ENCODE measurements at regions not wholly inside any gene's neighbourhood (a gene's known extent, or its start where the extent isn't known, plus 50 kb on each side); places are given as distances from the start of the nearest gene placed in this dataset.

DNA sequence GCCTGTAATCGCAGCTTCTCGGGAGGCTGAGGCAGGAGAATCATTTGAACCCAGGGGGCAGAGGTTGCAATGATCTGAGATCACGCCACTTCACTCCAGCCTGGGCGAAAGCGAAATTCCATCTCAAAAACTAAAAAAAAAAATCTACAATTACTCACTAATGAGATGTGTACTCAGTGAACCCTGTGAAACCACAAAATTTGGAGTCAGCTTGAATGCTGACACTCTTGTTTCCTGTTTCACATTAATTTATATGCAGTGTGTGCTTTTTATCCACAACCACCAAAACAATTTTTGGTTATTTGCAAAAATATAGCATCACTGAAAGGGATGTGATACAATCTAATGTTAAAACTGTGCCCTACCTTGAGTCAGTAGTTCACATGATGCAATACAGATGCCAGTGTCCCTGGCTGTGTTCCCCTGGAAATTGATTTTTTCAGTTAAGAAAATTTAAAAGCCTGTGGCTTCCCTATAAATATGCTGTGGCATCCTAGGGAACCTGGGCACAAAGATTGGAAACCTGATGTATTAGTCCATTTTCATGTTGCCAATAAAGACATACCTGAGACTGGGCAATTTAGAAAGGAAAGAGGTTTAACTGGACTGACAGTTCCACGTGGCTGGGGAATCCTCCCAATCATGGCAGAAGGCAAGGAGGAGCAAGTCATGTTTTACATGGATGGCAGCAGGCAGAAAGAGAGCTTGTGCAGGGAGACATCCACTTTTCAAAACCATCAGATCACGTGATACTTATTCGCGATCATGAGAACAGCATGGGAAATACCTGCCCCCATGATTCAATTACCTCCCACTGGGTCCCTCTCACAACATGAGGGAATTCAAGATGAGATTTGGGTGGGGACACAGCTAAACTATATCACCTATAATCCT is 337.5 kb upstream of the NT5C1B start:
- Histone ChIP-seq H3K27ac (ENCODE audit: control insufficient read depth, insufficient read depth, low read length) (no peak overlapping the region), H3K36me3 (ENCODE audit: control insufficient read depth in 2 of 2, extremely low read depth in 1 of 2, insufficient read depth in 2 of 2, low read length in 2 of 2) (no peaks in the 10 kb centered on the region)

DNA sequence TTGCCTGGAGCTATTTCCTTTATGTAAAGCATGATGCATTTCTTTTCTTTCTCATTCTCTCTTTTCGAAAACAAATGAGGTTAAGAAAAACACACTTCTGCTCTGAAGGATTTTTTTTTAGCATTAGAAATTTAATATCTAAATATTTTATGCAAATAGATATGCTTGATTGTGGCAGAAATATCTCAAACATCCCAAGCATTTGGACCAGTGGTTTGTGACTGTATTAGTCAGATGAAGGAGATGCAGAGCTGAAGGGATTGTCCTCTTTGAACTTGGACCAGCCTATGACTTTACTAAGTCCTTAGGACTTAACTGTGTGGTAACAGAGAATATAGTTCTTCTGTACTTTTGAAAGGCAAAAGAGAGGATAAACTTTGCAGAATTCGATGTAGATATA is 335.9 kb upstream of the NT5C1B start:
- dilution Hi-C loops (cut with MboI; ENCODE audit: extremely low pct_ligation_motif_present, low sequenced_read_pairs): no loop called here
- H3K9me3 ChIP-seq (ENCODE audit: control insufficient read depth, low read depth, low read length): no peaks in the 10 kb centered on the region
- DNase-seq (ENCODE audit: low read depth, low spot score) (no peak), FAIRE-seq (peak; percentile 76)
- H2AFZ ChIP-seq (ENCODE audit: control insufficient read depth, low read length): no peak overlapping the region
- H3K4me3 ChIP-seq (ENCODE audit: control insufficient read depth in 2 of 3, extremely low read depth in 1 of 3, insufficient read depth in 2 of 3, low read depth in 1 of 3, low read length in 3 of 3): no peak overlapping the region
- H3K4me1 ChIP-seq (ENCODE audit: control insufficient read depth, extremely low read depth, insufficient read depth, low read length): no peaks in the 10 kb centered on the region
- H3K4me2 ChIP-seq (ENCODE audit: control insufficient read depth, extremely low read depth, insufficient read depth, low read depth, low read length): no peak overlapping the region
- H3K36me3 ChIP-seq (ENCODE audit: control insufficient read depth in 2 of 2, extremely low read depth in 1 of 2, insufficient read depth in 2 of 2, low read length in 2 of 2): no peaks in the 10 kb centered on the region
- no peak for TF ChIP-seq EZH2 (IDR thresholded peaks at IDR 0.05; ENCODE audit: low read length)
- TF ChIP-seq, protein P1, sequence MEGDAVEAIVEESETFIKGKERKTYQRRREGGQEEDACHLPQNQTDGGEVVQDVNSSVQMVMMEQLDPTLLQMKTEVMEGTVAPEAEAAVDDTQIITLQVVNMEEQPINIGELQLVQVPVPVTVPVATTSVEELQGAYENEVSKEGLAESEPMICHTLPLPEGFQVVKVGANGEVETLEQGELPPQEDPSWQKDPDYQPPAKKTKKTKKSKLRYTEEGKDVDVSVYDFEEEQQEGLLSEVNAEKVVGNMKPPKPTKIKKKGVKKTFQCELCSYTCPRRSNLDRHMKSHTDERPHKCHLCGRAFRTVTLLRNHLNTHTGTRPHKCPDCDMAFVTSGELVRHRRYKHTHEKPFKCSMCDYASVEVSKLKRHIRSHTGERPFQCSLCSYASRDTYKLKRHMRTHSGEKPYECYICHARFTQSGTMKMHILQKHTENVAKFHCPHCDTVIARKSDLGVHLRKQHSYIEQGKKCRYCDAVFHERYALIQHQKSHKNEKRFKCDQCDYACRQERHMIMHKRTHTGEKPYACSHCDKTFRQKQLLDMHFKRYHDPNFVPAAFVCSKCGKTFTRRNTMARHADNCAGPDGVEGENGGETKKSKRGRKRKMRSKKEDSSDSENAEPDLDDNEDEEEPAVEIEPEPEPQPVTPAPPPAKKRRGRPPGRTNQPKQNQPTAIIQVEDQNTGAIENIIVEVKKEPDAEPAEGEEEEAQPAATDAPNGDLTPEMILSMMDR (optimal IDR thresholded peaks at IDR 0.05 in 1 of 3, IDR thresholded peaks at IDR 0.05 in 1 of 3, conservative IDR thresholded peaks at IDR 0.05 in 1 of 3; ENCODE audit: extremely low read depth in 1 of 3, insufficient read depth in 2 of 3, low read length in 3 of 3): no peak
- H4K20me1 ChIP-seq (ENCODE audit: control insufficient read depth, extremely low read depth, insufficient read depth, low read length): no peaks in the 10 kb centered on the region
- H3K27me3 ChIP-seq (ENCODE audit: control insufficient read depth, extremely low read depth, insufficient read depth, low read length): no peaks in the 10 kb centered on the region
- H3K27ac ChIP-seq (ENCODE audit: control insufficient read depth, insufficient read depth, low read length): no peak overlapping the region
- H3K9ac ChIP-seq (ENCODE audit: control insufficient read depth, extremely low read depth, insufficient read depth, low read length): no peak overlapping the region
- H3K9me1 ChIP-seq (ENCODE audit: control insufficient read depth, extremely low read depth, insufficient read depth, low read length): no peaks in the 10 kb centered on the region
- no peaks in the 10 kb centered on the region for H3K79me2 ChIP-seq (ENCODE audit: control insufficient read depth, insufficient read depth, low read length)

More for the DNA sequence above, 337.5 kb upstream of the NT5C1B start:
- DNase-seq (ENCODE audit: low read depth, low spot score) (no peak), FAIRE-seq (no peak)
- Histone ChIP-seq H3K79me2 (ENCODE audit: control insufficient read depth, insufficient read depth, low read length) (no peaks in the 10 kb centered on the region), H3K4me1 (ENCODE audit: control insufficient read depth, extremely low read depth, insufficient read depth, low read length) (no peaks in the 10 kb centered on the region), H2AFZ (ENCODE audit: control insufficient read depth, low read length) (no peak overlapping the region), H3K9ac (ENCODE audit: control insufficient read depth, extremely low read depth, insufficient read depth, low read length) (no peak overlapping the region), H3K4me3 (ENCODE audit: control insufficient read depth in 2 of 3, extremely low read depth in 1 of 3, insufficient read depth in 2 of 3, low read depth in 1 of 3, low read length in 3 of 3) (no peak overlapping the region), H3K27me3 (ENCODE audit: control insufficient read depth, extremely low read depth, insufficient read depth, low read length) (no peaks in the 10 kb centered on the region), H3K4me2 (ENCODE audit: control insufficient read depth, extremely low read depth, insufficient read depth, low read depth, low read length) (no peak overlapping the region), H3K9me3 (ENCODE audit: control insufficient read depth, low read depth, low read length) (no peaks in the 10 kb centered on the region), H4K20me1 (ENCODE audit: control insufficient read depth, extremely low read depth, insufficient read depth, low read length) (no peaks in the 10 kb centered on the region), H3K9me1 (ENCODE audit: control insufficient read depth, extremely low read depth, insufficient read depth, low read length) (no peaks in the 10 kb centered on the region)
- dilution Hi-C loops (cut with MboI; ENCODE audit: extremely low pct_ligation_motif_present, low sequenced_read_pairs): no loop called here
- TF ChIP-seq, protein P1 (optimal IDR thresholded peaks at IDR 0.05 in 1 of 3, IDR thresholded peaks at IDR 0.05 in 1 of 3, conservative IDR thresholded peaks at IDR 0.05 in 1 of 3; ENCODE audit: extremely low read depth in 1 of 3, insufficient read depth in 2 of 3, low read length in 3 of 3): no peak
- TF ChIP-seq EZH2 (IDR thresholded peaks at IDR 0.05; ENCODE audit: low read length): no peak

Data from keratinocyte (primary cell).